ENCODE measurements at regions not wholly inside any gene's neighbourhood (a gene's known extent, or its start where the extent isn't known, plus 50 kb on each side); places are given as distances from the start of the nearest gene placed in this dataset.

GRCh38 chr7:115379321-115379720 is 457.4 kb downstream of the MDFIC start:
- DNase-seq (ENCODE audit: insufficient read length, low spot score) (no peak), FAIRE-seq (no peak)
- TF ChIP-seq CTCF (IDR thresholded peaks at IDR 0.05; ENCODE audit: insufficient read depth, missing control alignments): no peak

GRCh38 chr7:115368998-115369397 is 447.1 kb downstream of the MDFIC start:
- DNase-seq (ENCODE audit: insufficient read length, low spot score) (no peak), FAIRE-seq (no peak)
- no peak for TF ChIP-seq CTCF (IDR thresholded peaks at IDR 0.05; ENCODE audit: insufficient read depth, missing control alignments)

GRCh38 chr7:115363916-115364315 is 442.0 kb downstream of the MDFIC start:
- TF ChIP-seq CTCF (IDR thresholded peaks at IDR 0.05; ENCODE audit: insufficient read depth, missing control alignments): no peak
- DNase-seq (ENCODE audit: insufficient read length, low spot score) (no peak), FAIRE-seq (no peak)

GRCh38 chr7:115359955-115360354 is 438.1 kb downstream of the MDFIC start:
- FAIRE-seq (no peak), DNase-seq (ENCODE audit: insufficient read length, low spot score) (no peak)
- no peak for TF ChIP-seq CTCF (IDR thresholded peaks at IDR 0.05; ENCODE audit: insufficient read depth, missing control alignments)

- FAIRE-seq (no peak), DNase-seq (ENCODE audit: insufficient read length, low spot score) (no peak)
Observed at GRCh38 chr7:115359119-115359518, 437.2 kb downstream of the MDFIC start.

GRCh38 chr7:115357703-115357999 is 435.8 kb downstream of the MDFIC start:
- no peak for DNase-seq (ENCODE audit: insufficient read length, low spot score)
- TF ChIP-seq CTCF (IDR thresholded peaks at IDR 0.05; ENCODE audit: insufficient read depth, missing control alignments): no peak
- no peak for FAIRE-seq

More at GRCh38 chr7:115359119-115359518, 437.2 kb downstream of the MDFIC start:
- TF ChIP-seq CTCF (IDR thresholded peaks at IDR 0.05; ENCODE audit: insufficient read depth, missing control alignments): no peak

- no peak for DNase-seq (ENCODE audit: insufficient read length, low spot score)
- no peak for FAIRE-seq
- TF ChIP-seq CTCF (IDR thresholded peaks at IDR 0.05; ENCODE audit: insufficient read depth, missing control alignments): no peak
Observed at GRCh38 chr7:115356999-115357702, 435.3 kb downstream of the MDFIC start.
